Type B pancreatic cell (in vitro differentiated cells): ENCODE measurements at regions not wholly inside any gene's neighbourhood (a gene's known extent, or its start where the extent isn't known, plus 50 kb on each side); places are given as distances from the start of the nearest gene placed in this dataset.

Experiments used
- DNase-seq: peaks from one replicate; pipeline ENCODE4 v3.0.0; 2021; ENCODE audit warnings: mixed read lengths; ENCODE audit not compliant: unreplicated experiment; ENCODE audit errors: extremely low spot score
- H3K27ac Mint-ChIP-seq: 2 replicates; pipeline ENCODE4 v1.8.0; 2021; ENCODE audit warnings: mild to moderate bottlenecking, mixed read lengths
- H3K27me3 Mint-ChIP-seq: 2 replicates; pipeline ENCODE4 v1.8.0; 2021; ENCODE audit warnings: mixed read lengths
- H3K36me3 Mint-ChIP-seq: 2 replicates; pipeline ENCODE4 v1.8.0; 2021; ENCODE audit warnings: mixed read lengths
- H3K4me1 Mint-ChIP-seq: one replicate; pipeline ENCODE4 v1.8.0; 2021; ENCODE audit warnings: mixed read lengths; ENCODE audit not compliant: unreplicated experiment
- H3K4me3 Mint-ChIP-seq: 2 replicates; pipeline ENCODE4 v1.8.0; 2021; ENCODE audit warnings: mild to moderate bottlenecking, mixed read lengths
- H3K9me3 Mint-ChIP-seq: 2 replicates; pipeline ENCODE4 v1.8.0; 2021; ENCODE audit warnings: mixed read lengths
- CTCF ChIP-seq: fragments of 200-600 bp; sonication (generic); conservative IDR thresholded peaks from 2 replicates; pipeline ENCODE4 v1.5.0; 2021; ENCODE audit warnings: antibody characterized with exemption, mild to moderate bottlenecking

GRCh38 chr10:8473205-8473604 lies 418.7 kb downstream of the GATA3 start:
- Mint-ChIP-seq H3K9me3 (peaks cover 11% of the 10 kb centered on the region), H3K27me3 (peaks cover 5% of the 10 kb centered on the region), H3K4me3 (no peak overlapping the region), H3K27ac (no peak overlapping the region), H3K4me1 (no peaks in the 10 kb centered on the region), H3K36me3 (no peaks in the 10 kb centered on the region)
- DNase-seq = no peak
- no peak for TF ChIP-seq CTCF

DNA sequence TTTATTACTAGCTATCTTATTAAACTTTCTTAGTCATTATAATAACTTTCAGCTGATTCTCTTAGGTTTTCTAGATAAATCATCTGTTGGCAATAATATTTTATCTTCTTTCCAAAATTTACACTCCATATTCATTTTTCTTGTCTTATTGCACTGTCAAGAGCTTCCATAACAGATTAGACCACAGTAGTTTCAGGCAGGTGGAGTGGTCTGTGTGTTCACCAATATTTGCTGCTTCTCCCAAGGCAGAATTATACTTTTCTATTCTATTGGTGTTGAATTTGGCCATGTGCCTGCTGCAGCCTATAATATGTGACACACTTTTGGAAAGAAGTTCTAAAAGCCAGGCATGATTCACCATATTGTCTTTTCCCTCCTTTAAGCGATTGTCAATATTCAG lies 422.8 kb downstream of the GATA3 start:
- no peak for TF ChIP-seq CTCF
- peaks cover 8% of the 10 kb centered on the region for H3K27me3 Mint-ChIP-seq
- peaks cover 11% of the 10 kb centered on the region for H3K9me3 Mint-ChIP-seq
- H3K4me1 Mint-ChIP-seq = no peaks in the 10 kb centered on the region
- no peak overlapping the region for H3K27ac Mint-ChIP-seq
- H3K36me3 Mint-ChIP-seq = no peaks in the 10 kb centered on the region
- DNase-seq = no peak
- no peak overlapping the region for H3K4me3 Mint-ChIP-seq

DNA sequence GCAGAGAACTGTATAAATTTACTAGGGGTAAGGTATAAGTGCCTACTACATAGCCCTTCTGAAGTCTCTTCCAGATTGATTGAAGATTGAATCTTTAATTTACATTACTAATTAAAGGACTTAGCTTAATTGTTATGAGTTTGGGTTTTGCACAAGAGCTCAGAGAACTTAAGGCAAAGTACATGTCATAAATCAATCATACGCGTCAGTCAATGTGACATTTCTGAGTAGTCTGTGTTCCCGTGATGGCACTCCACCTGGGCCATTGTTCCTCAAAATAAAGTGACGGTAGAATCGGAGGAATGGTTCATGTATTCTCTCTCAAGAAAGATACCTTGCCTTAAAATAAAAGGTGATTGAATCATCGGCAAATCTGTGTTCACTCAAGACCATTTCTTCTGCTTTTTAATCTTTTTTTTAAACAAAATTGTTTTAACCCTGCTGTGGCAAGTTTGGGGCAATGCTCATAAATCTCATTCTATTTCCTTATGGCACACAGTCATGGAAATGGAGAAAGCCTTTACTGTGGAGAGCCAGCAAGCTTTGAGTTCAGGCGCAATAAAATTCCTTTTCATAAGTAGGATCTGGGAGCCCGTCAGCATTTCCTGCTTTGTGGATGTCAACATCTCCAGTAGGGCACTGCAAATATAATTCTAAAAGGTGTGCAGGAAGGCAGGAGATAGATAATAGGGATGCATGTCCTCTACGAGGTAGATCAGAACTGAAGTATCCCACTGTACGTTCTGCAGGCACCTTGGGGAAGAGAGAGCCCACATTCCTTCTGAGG lies 427.4 kb downstream of the GATA3 start:
- Mint-ChIP-seq H3K27me3 (peaks cover 6% of the 10 kb centered on the region), H3K27ac (no peak overlapping the region), H3K4me1 (no peaks in the 10 kb centered on the region), H3K4me3 (no peak overlapping the region), H3K36me3 (no peaks in the 10 kb centered on the region), H3K9me3 (peaks cover 7% of the 10 kb centered on the region)
- TF ChIP-seq CTCF = no peak
- DNase-seq = no peak

GRCh38 chr10:8485032-8485431 lies 430.5 kb downstream of the GATA3 start:
- no peaks in the 10 kb centered on the region for H3K9me3 Mint-ChIP-seq

DNA sequence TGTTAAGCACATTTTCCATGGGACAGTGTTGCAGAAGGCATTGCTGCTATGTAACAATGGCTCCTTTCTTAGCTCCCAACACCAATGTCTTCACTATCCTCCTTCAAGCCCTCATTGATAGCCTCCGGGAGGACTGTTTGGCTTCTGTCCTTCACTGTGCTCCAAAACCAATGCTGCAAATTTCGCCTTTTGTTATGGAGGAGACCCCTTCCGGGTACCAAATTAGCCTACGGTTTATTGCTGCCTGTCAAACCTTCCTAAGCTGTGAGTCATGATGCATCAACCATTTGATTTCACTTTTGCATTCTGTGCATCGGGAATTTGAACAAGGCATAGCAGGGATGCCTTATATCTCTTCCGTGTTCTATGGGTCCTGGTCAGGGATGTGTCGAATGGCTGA lies 432.9 kb downstream of the GATA3 start:
- no peak for DNase-seq
- Mint-ChIP-seq H3K27me3 (peaks cover 8% of the 10 kb centered on the region), H3K27ac (no peak overlapping the region), H3K4me3 (no peak overlapping the region), H3K4me1 (no peaks in the 10 kb centered on the region), H3K36me3 (no peaks in the 10 kb centered on the region), H3K9me3 (no peaks in the 10 kb centered on the region)
- no peak for TF ChIP-seq CTCF

More at GRCh38 chr10:8485032-8485431, 430.5 kb downstream of the GATA3 start:
- H3K4me1 Mint-ChIP-seq = no peaks in the 10 kb centered on the region
- no peak for DNase-seq
- no peak overlapping the region for H3K4me3 Mint-ChIP-seq
- TF ChIP-seq CTCF = no peak
- peaks cover 10% of the 10 kb centered on the region for H3K27me3 Mint-ChIP-seq
- H3K36me3 Mint-ChIP-seq = no peaks in the 10 kb centered on the region
- H3K27ac Mint-ChIP-seq = no peak overlapping the region

DNA sequence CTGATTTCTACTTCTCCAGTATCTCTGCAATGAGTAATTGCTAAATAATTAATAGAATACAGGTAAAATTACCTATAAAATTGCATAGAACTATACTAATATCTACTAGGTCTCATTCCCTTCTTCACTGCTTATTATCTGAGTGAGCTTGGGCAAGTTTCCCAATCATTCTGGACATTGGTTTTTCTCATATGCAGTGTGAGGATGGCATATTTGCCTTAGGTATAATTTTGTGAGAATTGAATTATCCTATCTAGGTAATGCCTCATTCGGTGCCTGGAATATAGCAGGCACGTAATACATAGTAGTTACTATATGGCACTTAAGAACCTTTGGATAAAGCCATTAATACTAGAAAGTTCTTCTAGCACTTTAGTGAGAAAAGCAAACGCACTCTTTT lies 434.7 kb downstream of the GATA3 start:
- H3K4me3 Mint-ChIP-seq = no peak overlapping the region
- peaks cover 8% of the 10 kb centered on the region for H3K27me3 Mint-ChIP-seq
- no peak for TF ChIP-seq CTCF
- no peak for DNase-seq
- H3K4me1 Mint-ChIP-seq = no peaks in the 10 kb centered on the region
- H3K36me3 Mint-ChIP-seq = no peaks in the 10 kb centered on the region
- no peak overlapping the region for H3K27ac Mint-ChIP-seq
- no peaks in the 10 kb centered on the region for H3K9me3 Mint-ChIP-seq
